DOHH2 (cell line): ENCODE measurements at regions not wholly inside any gene's neighbourhood (a gene's known extent, or its start where the extent isn't known, plus 50 kb on each side); places are given as distances from the start of the nearest gene placed in this dataset.
A peak's percentile ranks its signal among the peaks of the same experiment; 100 is the strongest.

Source experiments
- H3F3A ChIP-seq: fragments of 200-600 bp; sonication (generic), shearing (Covaris generic); 2 replicates; pipeline ENCODE4 v1.6.0; 2016; ENCODE audit warnings: antibody characterized with exemption, mild to moderate bottlenecking; ENCODE audit not compliant: control insufficient read depth, insufficient read depth
- H3K27ac ChIP-seq: fragments of 200-600 bp; sonication (generic); 2 replicates; pipeline ENCODE4 v1.5.1; 2014; ENCODE audit warnings: low read depth, mild to moderate bottlenecking, low read length, moderate library complexity
- H3K27me3 ChIP-seq: fragments of 200-600 bp; sonication (generic); 2 replicates; pipeline ENCODE4 v1.6.1; 2014; ENCODE audit warnings: mild to moderate bottlenecking, low read length, mixed read lengths; ENCODE audit not compliant: control insufficient read depth
- H3K36me3 ChIP-seq: fragments of 200-600 bp; sonication (generic); 2 replicates; pipeline ENCODE4 v1.6.1; 2014; ENCODE audit warnings: mild to moderate bottlenecking, low read length, moderate library complexity, mixed read lengths; ENCODE audit not compliant: control insufficient read depth
- H3K4me1 ChIP-seq: fragments of 200-600 bp; sonication (generic); 2 replicates; pipeline ENCODE4 v1.6.1; 2014; ENCODE audit warnings: mild to moderate bottlenecking, low read length, mixed read lengths; ENCODE audit not compliant: control insufficient read depth
- H3K4me2 ChIP-seq: fragments of 200-600 bp; sonication (generic); 2 replicates; pipeline ENCODE4 v1.6.0; 2014; ENCODE audit warnings: mild to moderate bottlenecking, low read length, moderate library complexity
- H3K4me3 ChIP-seq: fragments of 200-600 bp; sonication (generic); 2 replicates; pipeline ENCODE4 v1.5.1; 2014; ENCODE audit warnings: mild to moderate bottlenecking, low read length, mixed read lengths
- H3K79me2 ChIP-seq: fragments of 200-600 bp; sonication (generic); 2 replicates; pipeline ENCODE4 v1.6.1; 2014; ENCODE audit warnings: mild to moderate bottlenecking, low read length, mixed read lengths; ENCODE audit not compliant: control insufficient read depth
- H3K9me2 ChIP-seq: fragments of 200-600 bp; sonication (generic); replicated peaks from 2 replicates; pipeline ENCODE4 v1.6.1; 2014; ENCODE audit warnings: mild to moderate bottlenecking, low read length, mixed read lengths; ENCODE audit not compliant: control insufficient read depth
- H3K9me3 ChIP-seq: fragments of 200-600 bp; sonication (generic); 2 replicates; pipeline ENCODE4 v1.6.1; 2014; ENCODE audit warnings: antibody characterized with exemption, low read length, mixed read lengths; ENCODE audit not compliant: control insufficient read depth, insufficient read depth
- H4K20me1 ChIP-seq: fragments of 200-600 bp; sonication (generic); 2 replicates; pipeline ENCODE4 v1.6.0; 2014; ENCODE audit warnings: low read depth, mild to moderate bottlenecking, antibody characterized with exemption, low read length, moderate library complexity; ENCODE audit not compliant: control insufficient read depth, insufficient read depth
- CTCF ChIP-seq: fragments of 200-600 bp; sonication (generic); IDR thresholded peaks from one replicate; pipeline ENCODE4 v1.5.1; 2014; ENCODE audit warnings: antibody characterized with exemption, mild to moderate bottlenecking, low read depth, low read length; ENCODE audit not compliant: poor library complexity, severe bottlenecking
- EZH2phosphoT487 ChIP-seq: fragments of 200-600 bp; sonication (generic); IDR thresholded peaks from 2 replicates; pipeline ENCODE4 v1.6.1; 2017; ENCODE audit warnings: borderline replicate concordance, mild to moderate bottlenecking, antibody characterized with exemption, low read length, moderate library complexity, mixed read lengths

DNA sequence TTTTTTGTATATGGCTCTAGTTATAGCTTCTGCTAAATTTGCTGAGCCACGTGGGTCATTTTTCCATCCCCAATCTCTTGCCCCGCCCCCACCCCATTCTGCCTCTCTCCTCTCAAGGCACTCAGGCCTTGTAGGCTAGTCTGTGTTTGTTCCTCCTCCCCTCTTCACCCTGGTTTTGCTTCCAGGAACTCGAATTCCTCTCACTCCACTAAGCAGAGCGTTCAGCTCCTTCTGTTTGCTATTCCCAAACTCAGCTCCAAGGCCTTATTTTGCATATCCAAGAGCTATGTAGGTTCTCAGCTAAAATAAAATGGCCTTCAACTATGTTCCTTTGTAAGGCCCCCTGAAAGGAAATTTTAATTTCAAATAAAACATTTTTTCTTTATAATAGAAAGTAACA, 1293.7 kb downstream of the EPHA7 start:
- Histone ChIP-seq H3K9me2 (no peaks in the 10 kb centered on the region), H3K4me2 (no peak overlapping the region), H3K36me3 (no peaks in the 10 kb centered on the region), H3K79me2 (no peaks in the 10 kb centered on the region), H3K4me3 (no peak overlapping the region), H4K20me1 (no peaks in the 10 kb centered on the region), H3F3A (no peaks in the 10 kb centered on the region), H3K4me1 (no peaks in the 10 kb centered on the region), H3K27ac (no peak overlapping the region), H3K27me3 (no peaks in the 10 kb centered on the region), H3K9me3 (no peaks in the 10 kb centered on the region)
- TF ChIP-seq EZH2phosphoT487 (no peak), CTCF (no peak)

DNA sequence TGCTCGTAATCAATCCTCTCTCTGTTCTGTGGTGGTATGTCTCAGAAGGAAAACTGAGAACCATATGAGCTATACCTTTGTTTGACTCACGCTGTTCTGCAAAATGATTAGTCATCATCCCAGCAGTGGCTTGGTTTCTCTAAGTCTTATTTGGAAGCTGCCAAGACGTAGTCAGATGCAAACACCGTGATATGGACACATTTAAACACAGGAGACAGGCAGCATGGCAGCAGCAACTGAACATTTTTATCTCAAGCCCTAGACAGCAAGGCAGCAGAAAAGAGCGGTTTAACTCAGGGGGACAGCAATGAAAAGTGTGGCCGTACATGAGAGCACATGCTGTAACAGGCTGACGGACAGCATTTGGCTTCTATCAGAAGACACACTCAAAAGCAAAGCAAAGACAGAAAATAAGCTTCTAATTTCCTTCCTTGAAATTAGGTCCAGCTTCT, 1295.1 kb downstream of the EPHA7 start:
- Histone ChIP-seq H3K27me3 (no peaks in the 10 kb centered on the region), H3F3A (no peaks in the 10 kb centered on the region), H3K9me2 (no peaks in the 10 kb centered on the region), H3K4me3 (no peak overlapping the region), H3K9me3 (no peaks in the 10 kb centered on the region), H3K4me1 (no peaks in the 10 kb centered on the region), H4K20me1 (no peaks in the 10 kb centered on the region), H3K36me3 (no peaks in the 10 kb centered on the region), H3K79me2 (no peaks in the 10 kb centered on the region), H3K4me2 (no peak overlapping the region), H3K27ac (no peak overlapping the region)
- TF ChIP-seq CTCF (no peak), EZH2phosphoT487 (no peak)

DNA sequence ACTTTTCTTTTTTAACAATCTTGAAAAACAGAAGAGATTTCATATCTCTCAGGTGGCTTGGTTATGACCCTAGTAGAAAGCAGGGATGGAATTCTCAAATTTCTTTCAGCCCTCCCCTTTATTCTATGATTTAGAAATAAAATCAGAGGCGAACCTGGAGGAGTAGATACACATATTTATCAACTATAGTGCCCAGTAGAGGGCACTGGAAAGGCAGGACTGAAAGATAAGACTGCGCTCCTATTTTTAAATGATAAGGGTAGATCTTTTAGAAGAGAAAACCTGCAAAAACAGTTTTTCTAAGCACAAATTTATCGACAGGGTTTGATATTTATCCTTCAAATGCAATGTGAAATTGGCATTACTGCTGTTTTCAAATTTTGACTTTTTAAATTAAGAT, 1296.6 kb downstream of the EPHA7 start:
- Histone ChIP-seq H3K4me2 (no peak overlapping the region), H3K4me1 (no peaks in the 10 kb centered on the region), H3K9me3 (no peaks in the 10 kb centered on the region), H3K36me3 (no peaks in the 10 kb centered on the region), H3K9me2 (no peaks in the 10 kb centered on the region), H4K20me1 (no peaks in the 10 kb centered on the region), H3K27ac (no peak overlapping the region), H3K4me3 (no peak overlapping the region), H3F3A (no peaks in the 10 kb centered on the region), H3K79me2 (no peaks in the 10 kb centered on the region), H3K27me3 (no peaks in the 10 kb centered on the region)
- TF ChIP-seq EZH2phosphoT487: no peak
- peak; percentile 41 for TF ChIP-seq CTCF

DNA sequence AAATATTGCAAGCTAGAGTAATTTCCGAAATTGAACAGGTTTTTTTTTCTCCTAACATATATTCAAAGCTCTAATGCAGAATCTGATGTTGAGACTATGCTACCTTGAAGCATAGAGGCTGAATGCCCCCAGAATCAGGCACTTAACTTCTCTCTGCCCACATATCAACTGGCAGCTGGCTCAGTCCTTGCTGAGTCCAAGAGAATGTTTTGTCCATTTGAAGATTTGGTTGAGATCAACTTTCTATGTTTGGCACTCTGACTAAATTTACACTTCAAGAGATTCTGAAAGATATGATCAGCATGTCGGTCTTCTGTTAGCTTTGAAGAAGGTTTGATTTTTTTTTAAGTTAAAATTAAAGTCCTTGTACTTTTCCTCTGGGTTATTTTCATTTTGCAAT, 1298.1 kb downstream of the EPHA7 start:
- Histone ChIP-seq H3K27me3 (no peaks in the 10 kb centered on the region), H3K9me2 (no peaks in the 10 kb centered on the region), H3K79me2 (no peaks in the 10 kb centered on the region), H3K4me1 (no peaks in the 10 kb centered on the region), H3K9me3 (no peaks in the 10 kb centered on the region), H3K27ac (no peak overlapping the region), H3F3A (no peaks in the 10 kb centered on the region), H3K36me3 (no peaks in the 10 kb centered on the region), H4K20me1 (no peaks in the 10 kb centered on the region), H3K4me3 (no peak overlapping the region), H3K4me2 (no peak overlapping the region)
- TF ChIP-seq EZH2phosphoT487: no peak
- no peak for TF ChIP-seq CTCF
